HG03520 (cell line): ENCODE measurements at regions not wholly inside any gene's neighbourhood (a gene's known extent, or its start where the extent isn't known, plus 50 kb on each side); places are given as distances from the start of the nearest gene placed in this dataset.
"Not testable (repeated sequence)": the region's sequence is repeated elsewhere in the genome, so short reads cannot be mapped to it uniquely, and the experiment has no call there.

ENCODE experiments used
- ATAC-seq: cut with Tn5 transposase; IDR thresholded peaks from one replicate; pipeline ENCODE4 v1.9.1; 2021; ENCODE audit warnings: mild to moderate bottlenecking, moderate library complexity; ENCODE audit not compliant: unreplicated experiment

GRCh38 chrX:37509349-37509748 lies 62.1 kb upstream of the LANCL3 start:
- peak; percentile 73 for ATAC-seq

GRCh38 chrX:37516512-37516911 lies 54.9 kb upstream of the LANCL3 start:
- not testable (repeated sequence) for ATAC-seq

- not testable (repeated sequence) for ATAC-seq
Measured at GRCh38 chrX:37519261-37519660, 52.2 kb upstream of the LANCL3 start.

GRCh38 chrX:37520860-37521450 lies 50.5 kb upstream of the LANCL3 start:
- ATAC-seq, result not testable (repeated sequence)
